ENCODE measurements at regions not wholly inside any gene's neighbourhood (a gene's known extent, or its start where the extent isn't known, plus 50 kb on each side); places are given as distances from the start of the nearest gene placed in this dataset.

- Histone ChIP-seq H3K27me3 (ENCODE audit: control insufficient read depth in 2 of 2, insufficient read depth in 2 of 2, low read length in 2 of 2) (no peaks in the 10 kb centered on the region), H3K9ac (ENCODE audit: insufficient read depth, low read length, poor library complexity, severe bottlenecking) (no peak overlapping the region), H3K27ac (ENCODE audit: low read depth in 1 of 2, low read length in 2 of 2) (no peak overlapping the region), H3K36me3 (replicated peaks in 1 of 2; ENCODE audit: control insufficient read depth in 1 of 2, insufficient read depth in 2 of 2, low read length in 2 of 2) (no peaks in the 10 kb centered on the region), H3K9me3 (replicated peaks in 1 of 2; ENCODE audit: control insufficient read depth in 1 of 2, insufficient read depth in 1 of 2, low read length in 2 of 2) (no peaks in the 10 kb centered on the region), H3K4me2 (replicated peaks; ENCODE audit: extremely low read depth, low read length, poor library complexity, severe bottlenecking) (no peak overlapping the region), H3K79me2 (ENCODE audit: insufficient read depth, low read length) (no peaks in the 10 kb centered on the region), H2AFZ (ENCODE audit: insufficient read depth, low read depth, low read length, poor library complexity, severe bottlenecking) (no peak overlapping the region), H4K20me1 (ENCODE audit: insufficient read depth, low read length) (no peaks in the 10 kb centered on the region), H3K4me3 (replicated peaks in 1 of 3; ENCODE audit: low read depth in 2 of 3, low read length in 3 of 3) (no peak overlapping the region), H3K4me1 (ENCODE audit: control insufficient read depth in 1 of 2, insufficient read depth in 2 of 2, low read length in 2 of 2) (no peaks in the 10 kb centered on the region)
- no peaks in the 10 kb centered on the region for H3K27me3 Mint-ChIP-seq (ENCODE audit: low read depth in 3 of 3)
- H3K4me1 Mint-ChIP-seq, result no peaks in the 10 kb centered on the region
- no peak for DNase-seq
- no peak for TF ChIP-seq CTCF (IDR thresholded peaks at IDR 0.05)
- H3K9me3 Mint-ChIP-seq, result peaks cover 0 to 3% (median 0%) of the 10 kb centered on the region in 7 donors
- intact Hi-C loops (cut with micrococcal nuclease), result no loop called here
- H3K36me3 Mint-ChIP-seq, result no peaks in the 10 kb centered on the region
- WGBS (ENCODE audit: insufficient coverage), result 80% methylated on average over 1 of the region's 1 CpG
- H3K4me3 Mint-ChIP-seq, result no peak overlapping the region
- H3K27ac Mint-ChIP-seq, result no peak overlapping the region
Observed at GRCh38 chr21:15667010-15667409, 62.8 kb upstream of the USP25 start.

GRCh38 chr21:15667819-15668218 is 62.0 kb upstream of the USP25 start:
- H2AFZ ChIP-seq (ENCODE audit: insufficient read depth, low read depth, low read length, poor library complexity, severe bottlenecking), result no peak overlapping the region
- Mint-ChIP-seq H3K36me3 (no peaks in the 10 kb centered on the region), H3K4me1 (no peaks in the 10 kb centered on the region), H3K27ac (no peak overlapping the region), H3K27me3 (ENCODE audit: low read depth in 3 of 3) (no peaks in the 10 kb centered on the region), H3K9me3 (peaks cover 0 to 5% (median 0%) of the 10 kb centered on the region in 7 donors), H3K4me3 (no peak overlapping the region)
- H3K27ac ChIP-seq (ENCODE audit: low read depth in 1 of 2, low read length in 2 of 2), result no peak overlapping the region
- no peak for DNase-seq
- H3K27me3 ChIP-seq (ENCODE audit: control insufficient read depth in 2 of 2, insufficient read depth in 2 of 2, low read length in 2 of 2), result no peaks in the 10 kb centered on the region
- H3K4me2 ChIP-seq (replicated peaks; ENCODE audit: extremely low read depth, low read length, poor library complexity, severe bottlenecking), result no peak overlapping the region
- H3K4me1 ChIP-seq (ENCODE audit: control insufficient read depth in 1 of 2, insufficient read depth in 2 of 2, low read length in 2 of 2), result no peaks in the 10 kb centered on the region
- no peaks in the 10 kb centered on the region for H3K36me3 ChIP-seq (replicated peaks in 1 of 2; ENCODE audit: control insufficient read depth in 1 of 2, insufficient read depth in 2 of 2, low read length in 2 of 2)
- H3K9me3 ChIP-seq (replicated peaks in 1 of 2; ENCODE audit: control insufficient read depth in 1 of 2, insufficient read depth in 1 of 2, low read length in 2 of 2), result no peaks in the 10 kb centered on the region
- H3K79me2 ChIP-seq (ENCODE audit: insufficient read depth, low read length), result no peaks in the 10 kb centered on the region
- intact Hi-C loops (cut with micrococcal nuclease), result no loop called here
- no peak overlapping the region for H3K4me3 ChIP-seq (replicated peaks in 1 of 3; ENCODE audit: low read depth in 2 of 3, low read length in 3 of 3)
- no peak overlapping the region for H3K9ac ChIP-seq (ENCODE audit: insufficient read depth, low read length, poor library complexity, severe bottlenecking)
- H4K20me1 ChIP-seq (ENCODE audit: insufficient read depth, low read length), result no peaks in the 10 kb centered on the region
- 98% methylated on average over 6 of the region's 7 CpGs for WGBS (ENCODE audit: insufficient coverage)
- TF ChIP-seq CTCF (IDR thresholded peaks at IDR 0.05), result no peak

Measured in CD14-positive monocyte (primary cell).